ACC112 (cell line): ENCODE measurements at regions not wholly inside any gene's neighbourhood (a gene's known extent, or its start where the extent isn't known, plus 50 kb on each side); places are given as distances from the start of the nearest gene placed in this dataset.

Experiments used
- H2AFZ ChIP-seq: fragments of 200-600 bp; sonication (generic); one replicate; pipeline ENCODE4 v1.6.0; 2017; ENCODE audit warnings: antibody characterized with exemption, low read length; ENCODE audit not compliant: unreplicated experiment
- H3K27ac ChIP-seq: fragments of 200-600 bp; sonication (generic); 2 replicates; pipeline ENCODE4 v1.5.1; 2014; ENCODE audit warnings: low read depth, mild to moderate bottlenecking, antibody characterized with exemption, low read length, moderate library complexity
- H3K27me3 ChIP-seq: fragments of 200-600 bp; sonication (generic); 2 replicates; pipeline ENCODE4 v1.6.1; 2014; ENCODE audit warnings: mild to moderate bottlenecking, antibody characterized with exemption, low read length, moderate library complexity, mixed read lengths; ENCODE audit not compliant: insufficient read depth
- H3K36me3 ChIP-seq: fragments of 200-600 bp; sonication (generic); 2 replicates; pipeline ENCODE4 v1.6.1; 2016; ENCODE audit warnings: mild to moderate bottlenecking, antibody characterized with exemption, low read length, moderate library complexity, mixed read lengths; ENCODE audit not compliant: insufficient read depth
- H3K4me1 ChIP-seq: fragments of 200-600 bp; sonication (generic); one replicate; pipeline ENCODE4 v1.6.1; 2016; ENCODE audit warnings: low read length, mixed read lengths; ENCODE audit not compliant: insufficient read depth, unreplicated experiment, control insufficient read depth
- H3K4me3 ChIP-seq: fragments of 200-600 bp; sonication (generic); 2 replicates; pipeline ENCODE4 v1.5.1; 2014; ENCODE audit warnings: mild to moderate bottlenecking, low read depth, low read length
- H3K79me2 ChIP-seq: fragments of 200-600 bp; sonication (generic); one replicate; pipeline ENCODE4 v1.6.0; 2016; ENCODE audit warnings: low read length; ENCODE audit not compliant: control insufficient read depth, unreplicated experiment, insufficient read depth

GRCh38 chr2:60400462-60401246 is 152.8 kb downstream of the BCL11A start:
- no peak overlapping the region for H2AFZ ChIP-seq
- no peaks in the 10 kb centered on the region for H3K4me1 ChIP-seq
- no peaks in the 10 kb centered on the region for H3K27me3 ChIP-seq
- H3K79me2 ChIP-seq, result no peaks in the 10 kb centered on the region
- no peaks in the 10 kb centered on the region for H3K36me3 ChIP-seq
- no peak overlapping the region for H3K27ac ChIP-seq
- H3K4me3 ChIP-seq, result no peak overlapping the region

DNA sequence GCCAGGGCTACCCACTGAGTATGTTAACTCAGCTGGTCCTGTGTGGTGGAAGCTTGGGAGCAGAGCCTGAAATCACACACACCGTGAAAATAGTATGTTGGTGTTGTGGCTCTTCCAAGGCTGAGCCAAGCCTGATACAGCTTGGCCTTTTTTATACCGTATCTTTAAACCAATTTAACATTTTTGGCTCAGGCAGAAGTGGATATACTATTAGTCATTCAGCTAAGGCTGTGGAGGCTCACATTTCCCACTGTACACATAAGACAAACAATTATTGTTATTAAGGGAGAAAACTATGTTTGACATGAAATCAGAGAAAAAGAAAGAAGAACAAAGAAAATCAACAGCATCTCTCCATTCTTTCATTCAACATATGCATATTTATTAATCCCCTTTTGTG is 159.0 kb downstream of the BCL11A start:
- H3K36me3 ChIP-seq, result no peaks in the 10 kb centered on the region
- H2AFZ ChIP-seq, result no peak overlapping the region
- H3K4me3 ChIP-seq, result no peak overlapping the region
- H3K27me3 ChIP-seq, result no peaks in the 10 kb centered on the region
- no peaks in the 10 kb centered on the region for H3K4me1 ChIP-seq
- no peak overlapping the region for H3K27ac ChIP-seq
- no peaks in the 10 kb centered on the region for H3K79me2 ChIP-seq

DNA sequence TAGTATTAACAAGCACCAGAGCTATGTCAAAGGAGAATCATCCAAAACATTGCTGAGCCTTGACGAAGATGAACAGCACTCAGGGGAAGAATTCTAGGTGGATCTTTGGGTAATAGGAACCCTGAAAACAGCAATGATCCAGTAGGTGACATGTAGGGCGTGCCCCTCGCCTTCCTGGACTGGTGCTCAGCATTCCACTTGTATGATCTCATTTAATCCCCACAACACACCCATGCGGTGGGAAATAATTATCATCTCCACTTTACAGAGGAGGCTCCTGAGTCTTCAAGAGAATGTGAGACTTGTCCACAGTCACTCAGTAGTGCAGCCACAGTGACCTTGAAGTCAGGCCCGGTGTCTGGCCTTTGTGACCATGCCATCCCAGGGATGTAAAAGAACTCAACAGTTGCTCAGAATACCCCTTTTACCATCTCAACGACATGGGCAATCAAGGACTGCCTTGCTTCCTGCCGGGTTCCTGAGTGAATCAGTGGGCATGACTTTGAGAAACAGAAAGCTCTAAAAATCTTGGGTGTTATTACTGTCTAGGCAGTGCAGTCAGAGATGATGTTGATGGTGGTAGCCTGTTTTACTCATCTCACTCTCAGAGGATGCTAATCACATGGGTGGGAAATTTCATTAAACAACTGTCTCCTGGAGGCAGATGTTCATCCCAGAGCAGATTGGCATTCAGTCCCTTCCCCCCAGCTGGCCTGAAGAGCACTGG is 161.6 kb downstream of the BCL11A start:
- Histone ChIP-seq H3K4me3 (no peak overlapping the region), H3K27me3 (no peaks in the 10 kb centered on the region), H2AFZ (no peak overlapping the region), H3K4me1 (no peaks in the 10 kb centered on the region), H3K36me3 (no peaks in the 10 kb centered on the region), H3K27ac (no peak overlapping the region), H3K79me2 (no peaks in the 10 kb centered on the region)

DNA sequence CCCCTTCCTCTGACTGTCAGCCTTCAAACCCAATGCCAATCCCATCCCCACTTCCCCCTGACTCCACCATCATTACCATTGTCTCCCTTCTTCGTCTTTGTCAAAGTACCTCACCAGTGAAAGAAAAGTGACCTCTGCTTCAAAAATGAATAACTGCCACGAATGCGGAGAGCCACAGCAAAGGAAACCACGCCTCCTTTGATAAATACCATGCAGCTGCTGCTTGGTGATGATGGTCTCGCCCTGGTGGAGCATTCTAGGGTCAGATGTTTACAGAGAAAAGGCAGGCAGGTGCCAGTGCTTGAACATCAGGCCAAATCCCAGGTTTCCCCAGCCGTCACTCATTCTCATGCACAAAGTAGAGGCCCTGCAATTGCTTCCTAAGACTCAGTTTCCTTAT is 162.2 kb downstream of the BCL11A start:
- no peaks in the 10 kb centered on the region for H3K4me1 ChIP-seq
- H3K79me2 ChIP-seq, result no peaks in the 10 kb centered on the region
- H3K27ac ChIP-seq, result no peak overlapping the region
- H3K36me3 ChIP-seq, result no peaks in the 10 kb centered on the region
- no peak overlapping the region for H3K4me3 ChIP-seq
- no peaks in the 10 kb centered on the region for H3K27me3 ChIP-seq
- no peak overlapping the region for H2AFZ ChIP-seq

GRCh38 chr2:60386436-60386835 is 167.0 kb downstream of the BCL11A start:
- Histone ChIP-seq H2AFZ (no peak overlapping the region), H3K27ac (no peak overlapping the region), H3K79me2 (no peaks in the 10 kb centered on the region), H3K4me3 (no peak overlapping the region), H3K36me3 (no peaks in the 10 kb centered on the region), H3K27me3 (no peaks in the 10 kb centered on the region), H3K4me1 (no peaks in the 10 kb centered on the region)

DNA sequence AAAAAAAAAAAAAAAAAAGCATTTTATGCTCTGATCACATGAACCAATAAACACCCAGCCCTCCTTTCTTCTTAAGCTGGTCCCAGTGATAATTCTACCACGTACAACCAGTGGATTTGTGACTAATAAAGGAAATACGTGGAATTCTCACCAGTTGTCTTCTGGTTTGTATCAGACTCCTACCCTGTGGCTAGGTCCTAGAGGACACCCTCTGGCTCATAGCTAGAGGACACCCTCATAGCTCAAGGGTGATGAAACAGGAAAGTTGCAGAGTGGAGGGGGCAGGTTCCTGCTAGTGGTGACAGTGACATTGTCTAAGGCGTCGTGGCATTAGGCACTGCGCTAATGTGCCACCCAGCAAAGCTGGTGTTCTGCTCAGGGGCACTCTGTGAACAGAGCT is 167.8 kb downstream of the BCL11A start:
- Histone ChIP-seq H2AFZ (no peak overlapping the region), H3K79me2 (no peaks in the 10 kb centered on the region), H3K4me1 (no peaks in the 10 kb centered on the region), H3K27me3 (no peaks in the 10 kb centered on the region), H3K4me3 (no peak overlapping the region), H3K36me3 (no peaks in the 10 kb centered on the region), H3K27ac (no peak overlapping the region)

DNA sequence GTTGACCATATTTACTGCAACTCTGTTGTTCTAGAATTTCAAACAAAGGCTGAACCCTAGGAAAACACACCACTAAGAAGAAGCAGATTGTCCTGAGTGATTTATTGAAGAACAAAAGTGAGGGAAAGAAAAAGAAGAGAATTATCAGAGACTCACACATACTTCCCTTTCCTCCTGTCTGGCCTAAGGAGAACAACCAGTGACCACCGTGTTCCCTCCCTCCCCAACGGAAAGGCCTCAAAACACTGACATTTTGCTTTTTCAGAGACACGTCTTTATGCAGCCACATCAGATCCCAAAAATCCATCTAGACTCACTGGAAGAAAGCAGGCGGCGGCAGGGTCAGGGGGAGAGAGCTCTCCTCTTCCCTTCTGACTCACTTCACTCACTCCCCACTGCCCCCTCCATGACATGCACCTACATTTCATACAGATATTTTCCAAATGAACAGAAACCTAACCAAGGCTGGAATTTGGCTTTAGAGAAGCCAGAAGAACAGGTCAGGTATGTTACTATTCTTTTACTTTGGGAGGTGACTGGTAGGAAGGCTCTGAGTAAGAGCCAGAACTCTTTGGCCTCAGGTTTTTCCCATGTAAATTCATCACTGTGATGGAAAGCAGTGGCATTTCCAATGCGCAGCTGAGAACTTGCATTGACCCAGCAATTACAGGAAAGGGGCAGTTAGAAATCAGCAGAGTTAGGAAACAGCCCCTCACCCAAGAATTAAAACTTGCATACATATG is 169.9 kb downstream of the BCL11A start:
- H3K79me2 ChIP-seq, result no peaks in the 10 kb centered on the region
- no peaks in the 10 kb centered on the region for H3K4me1 ChIP-seq
- no peak overlapping the region for H2AFZ ChIP-seq
- H3K36me3 ChIP-seq, result no peaks in the 10 kb centered on the region
- H3K27me3 ChIP-seq, result no peaks in the 10 kb centered on the region
- H3K27ac ChIP-seq, result no peak overlapping the region
- no peak overlapping the region for H3K4me3 ChIP-seq

DNA sequence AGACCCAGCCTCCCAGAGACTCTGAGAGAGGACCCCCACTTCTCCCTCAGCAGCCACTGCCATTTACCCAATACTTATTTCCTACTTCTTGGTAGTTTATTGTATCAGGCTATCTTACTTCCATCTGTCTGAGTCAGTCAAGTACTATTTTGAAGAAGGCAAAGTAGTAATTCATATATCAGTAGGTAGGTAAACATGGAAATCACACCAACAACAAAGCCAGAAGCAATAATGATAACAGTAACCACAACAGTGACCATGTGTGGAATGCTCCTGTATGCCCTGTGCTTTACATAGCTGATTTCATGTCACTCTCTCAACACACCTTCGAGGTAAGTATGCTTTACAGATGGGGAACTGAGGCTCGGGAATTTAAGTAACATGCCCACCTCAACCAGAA is 173.0 kb downstream of the BCL11A start:
- H3K27ac ChIP-seq, result no peak overlapping the region
- no peaks in the 10 kb centered on the region for H3K79me2 ChIP-seq
- no peaks in the 10 kb centered on the region for H3K27me3 ChIP-seq

DNA sequence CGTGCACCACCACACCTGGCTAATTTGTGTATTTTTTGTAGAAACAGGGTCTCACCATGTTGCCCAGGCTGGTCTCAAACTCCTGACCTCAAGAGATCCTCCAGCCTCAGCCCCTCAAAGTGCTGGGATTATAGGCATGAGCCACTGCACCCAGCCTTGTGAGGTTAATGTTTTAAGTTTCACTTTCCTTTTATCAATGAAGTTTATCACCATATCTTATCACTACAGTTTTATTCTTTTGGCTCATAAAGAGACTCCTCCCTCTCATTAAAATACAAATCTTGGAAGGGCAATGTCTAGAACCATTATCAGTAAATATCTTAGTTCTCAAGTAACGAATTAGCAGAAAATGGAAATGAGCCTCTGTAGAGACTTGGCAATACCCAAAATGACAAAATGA is 173.8 kb downstream of the BCL11A start:
- Histone ChIP-seq H3K27ac (no peak overlapping the region), H3K4me3 (no peak overlapping the region), H2AFZ (no peak overlapping the region), H3K79me2 (no peaks in the 10 kb centered on the region), H3K36me3 (no peaks in the 10 kb centered on the region), H3K4me1 (no peaks in the 10 kb centered on the region), H3K27me3 (no peaks in the 10 kb centered on the region)

More for the DNA sequence above, 173.0 kb downstream of the BCL11A start:
- H3K4me1 ChIP-seq, result no peaks in the 10 kb centered on the region
- H2AFZ ChIP-seq, result no peak overlapping the region
- no peaks in the 10 kb centered on the region for H3K36me3 ChIP-seq
- no peak overlapping the region for H3K4me3 ChIP-seq

DNA sequence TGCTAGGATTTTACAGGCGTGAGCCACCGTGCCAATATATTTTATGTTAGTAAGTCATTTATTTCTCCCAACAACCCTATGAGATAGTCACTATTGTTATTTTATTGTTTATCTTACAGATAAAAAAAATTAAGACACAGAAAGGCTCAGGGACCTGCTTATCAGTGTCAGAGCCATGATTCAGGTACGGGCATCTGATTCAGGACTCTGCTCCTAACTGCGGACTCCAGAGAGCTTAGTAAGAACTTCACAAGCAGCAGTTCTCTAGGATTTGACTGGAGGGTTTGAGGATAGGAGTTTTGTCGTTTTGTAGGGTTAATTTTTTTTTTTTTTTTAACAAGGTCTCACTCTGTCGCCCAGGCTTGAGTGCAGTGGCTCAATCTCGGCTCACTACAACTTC is 174.2 kb downstream of the BCL11A start:
- H3K4me1 ChIP-seq, result no peaks in the 10 kb centered on the region
- H2AFZ ChIP-seq, result no peak overlapping the region

More for the DNA sequence above, 174.2 kb downstream of the BCL11A start:
- Histone ChIP-seq H3K4me3 (no peak overlapping the region), H3K79me2 (no peaks in the 10 kb centered on the region), H3K27me3 (no peaks in the 10 kb centered on the region), H3K36me3 (no peaks in the 10 kb centered on the region), H3K27ac (no peak overlapping the region)
